Neural cell (in vitro differentiated cells): ENCODE measurements at regions not wholly inside any gene's neighbourhood (a gene's known extent, or its start where the extent isn't known, plus 50 kb on each side); places are given as distances from the start of the nearest gene placed in this dataset.

Source experiments
- CTCF ChIP-seq: fragments of 450-650 bp; IDR thresholded peaks from 2 replicates; pipeline ENCODE4 v1.5.1; 2014; ENCODE audit warnings: antibody characterized with exemption, mild to moderate bottlenecking, moderate library complexity; ENCODE audit not compliant: poor library complexity, severe bottlenecking
- EP300 ChIP-seq: fragments of 450-650 bp; conservative IDR thresholded peaks from 2 replicates; pipeline ENCODE4 v1.6.1; 2014; ENCODE audit warnings: antibody characterized with exemption, mild to moderate bottlenecking, moderate library complexity; ENCODE audit not compliant: poor library complexity, severe bottlenecking
- EZH2 ChIP-seq: fragments of 200-600, 300-800 bp; shearing (Covaris generic), sonication (generic); IDR thresholded peaks from 2 replicates; pipeline ENCODE4 v1.6.1; 2014; ENCODE audit warnings: antibody characterized with exemption, low read length, borderline replicate concordance, mild to moderate bottlenecking; ENCODE audit not compliant: insufficient read depth, poor library complexity, severe bottlenecking
- MXI1 ChIP-seq: fragments of 450-650 bp; conservative IDR thresholded peaks from 2 replicates; pipeline ENCODE4 v1.6.1; 2014; ENCODE audit warnings: antibody characterized with exemption, mild to moderate bottlenecking; ENCODE audit not compliant: poor library complexity, severe bottlenecking
- POLR2AphosphoS5 ChIP-seq: IDR thresholded peaks from 2 replicates; pipeline ENCODE4 v1.6.1; 2012
- RAD21 ChIP-seq: fragments of 450-650 bp; conservative IDR thresholded peaks from 2 replicates; pipeline ENCODE4 v1.6.1; 2014; ENCODE audit warnings: antibody characterized with exemption, mild to moderate bottlenecking, moderate library complexity
- REST ChIP-seq: IDR thresholded peaks from 2 replicates; pipeline ENCODE4 v1.6.1; 2012; ENCODE audit warnings: borderline replicate concordance
- SMC3 ChIP-seq: fragments of 450-650 bp; conservative IDR thresholded peaks from 2 replicates; pipeline ENCODE4 v1.6.1; 2014; ENCODE audit warnings: antibody characterized with exemption, mild to moderate bottlenecking, moderate library complexity; ENCODE audit not compliant: poor library complexity
- TAF1 ChIP-seq: IDR thresholded peaks from 2 replicates; pipeline ENCODE4 v1.6.1; 2012; ENCODE audit warnings: low read depth

- no peak for TF ChIP-seq POLR2AphosphoS5
- no peak for TF ChIP-seq CTCF
- TF ChIP-seq EP300 = no peak
- no peak for TF ChIP-seq TAF1
- TF ChIP-seq EZH2 = no peak
- no peak for TF ChIP-seq SMC3
- TF ChIP-seq REST = no peak
- TF ChIP-seq RAD21 = no peak
- TF ChIP-seq MXI1 = no peak
Measured at GRCh38 chr21:20735257-20735656, 263.0 kb upstream of the NCAM2 start.
